Fibroblast of gingiva (primary cell): ENCODE measurements at regions not wholly inside any gene's neighbourhood (a gene's known extent, or its start where the extent isn't known, plus 50 kb on each side); places are given as distances from the start of the nearest gene placed in this dataset.

ENCODE experiments used
- DNase-seq: peaks from one replicate; pipeline ENCODE4 v3.0.0-alpha.2; 2011; ENCODE audit warnings: low read depth

DNA sequence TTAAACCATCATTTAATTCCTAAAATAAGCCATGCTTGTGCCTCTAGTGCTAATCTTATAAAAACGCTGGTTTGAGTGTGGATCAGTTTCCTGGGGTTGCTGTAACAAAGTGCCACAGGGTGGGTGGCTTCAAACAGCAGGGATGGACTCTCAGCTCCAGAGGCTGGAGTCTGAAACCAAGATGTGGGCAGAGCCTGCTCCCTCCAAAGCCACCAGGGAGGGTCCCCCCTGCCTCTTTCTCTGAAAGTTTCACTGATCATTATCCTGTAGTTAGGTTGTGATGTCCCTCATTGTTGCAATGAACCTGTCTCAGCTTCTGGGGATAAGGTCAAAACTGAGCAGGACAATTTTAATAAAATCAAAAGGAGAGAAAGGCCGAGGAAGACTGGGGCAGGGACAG lies 251.9 kb upstream of the TCERG1L start:
- DNase-seq, result no peak

DNA sequence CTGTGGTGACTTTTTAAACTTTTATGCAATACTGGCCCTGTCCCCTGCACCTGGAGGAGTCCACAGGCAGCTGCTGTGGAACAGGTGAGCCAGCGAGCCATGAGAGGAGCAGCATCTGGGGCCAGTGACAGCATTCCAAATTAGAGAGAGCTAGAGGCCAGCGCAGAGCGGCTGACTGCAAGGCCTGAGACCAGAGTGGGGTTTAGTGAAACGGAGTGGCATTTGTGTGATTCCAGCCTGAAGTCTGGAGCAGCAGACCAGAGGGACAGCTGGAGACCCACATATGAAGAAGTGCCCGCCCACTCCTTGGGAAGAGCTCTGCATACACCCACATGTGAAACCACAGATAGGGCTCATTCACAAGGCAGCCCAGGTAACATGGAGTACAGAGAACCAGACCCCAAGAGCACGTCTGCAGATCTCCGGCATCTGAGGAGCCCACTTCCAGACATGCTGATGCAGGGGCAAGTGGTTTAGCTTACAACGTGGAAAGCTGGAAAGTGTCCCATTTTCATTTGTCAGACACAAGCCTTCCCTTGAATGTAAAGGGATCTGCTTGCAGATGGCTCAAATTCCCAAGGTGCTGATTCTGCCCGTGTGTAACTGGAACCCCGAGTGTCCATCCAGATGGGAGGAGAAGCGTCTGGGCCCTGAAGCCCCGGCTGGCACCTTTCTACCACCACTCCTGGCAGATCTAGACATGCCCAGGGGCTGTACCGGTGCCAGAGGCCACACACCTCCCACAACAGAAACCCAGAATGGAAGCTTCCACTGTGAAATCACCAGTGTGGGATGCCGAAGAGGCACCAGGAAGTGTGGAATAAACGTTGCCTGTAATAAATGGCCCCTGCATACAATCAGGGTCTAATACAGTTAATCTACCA lies 256.0 kb upstream of the TCERG1L start:
- no peak for DNase-seq

DNA sequence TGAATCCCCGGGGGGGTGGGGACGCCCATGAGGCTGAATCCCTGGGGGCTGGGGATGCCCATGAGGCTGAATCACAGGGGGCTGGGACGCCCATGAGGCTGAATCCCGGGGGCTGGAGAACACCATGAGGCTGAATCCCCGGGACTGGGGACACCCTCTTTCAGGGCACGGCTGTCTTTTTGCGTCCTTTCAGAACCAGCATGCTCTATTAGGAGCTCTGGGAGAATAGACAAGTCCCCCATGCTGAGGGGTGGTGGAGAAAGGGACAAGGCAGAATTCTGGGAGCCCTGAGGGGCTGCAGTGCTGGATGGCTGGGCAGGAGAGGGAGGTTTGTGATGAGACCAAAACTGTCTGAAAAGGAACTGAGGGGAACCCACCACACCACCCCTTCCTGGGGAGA lies 257.3 kb upstream of the TCERG1L start:
- no peak for DNase-seq

DNA sequence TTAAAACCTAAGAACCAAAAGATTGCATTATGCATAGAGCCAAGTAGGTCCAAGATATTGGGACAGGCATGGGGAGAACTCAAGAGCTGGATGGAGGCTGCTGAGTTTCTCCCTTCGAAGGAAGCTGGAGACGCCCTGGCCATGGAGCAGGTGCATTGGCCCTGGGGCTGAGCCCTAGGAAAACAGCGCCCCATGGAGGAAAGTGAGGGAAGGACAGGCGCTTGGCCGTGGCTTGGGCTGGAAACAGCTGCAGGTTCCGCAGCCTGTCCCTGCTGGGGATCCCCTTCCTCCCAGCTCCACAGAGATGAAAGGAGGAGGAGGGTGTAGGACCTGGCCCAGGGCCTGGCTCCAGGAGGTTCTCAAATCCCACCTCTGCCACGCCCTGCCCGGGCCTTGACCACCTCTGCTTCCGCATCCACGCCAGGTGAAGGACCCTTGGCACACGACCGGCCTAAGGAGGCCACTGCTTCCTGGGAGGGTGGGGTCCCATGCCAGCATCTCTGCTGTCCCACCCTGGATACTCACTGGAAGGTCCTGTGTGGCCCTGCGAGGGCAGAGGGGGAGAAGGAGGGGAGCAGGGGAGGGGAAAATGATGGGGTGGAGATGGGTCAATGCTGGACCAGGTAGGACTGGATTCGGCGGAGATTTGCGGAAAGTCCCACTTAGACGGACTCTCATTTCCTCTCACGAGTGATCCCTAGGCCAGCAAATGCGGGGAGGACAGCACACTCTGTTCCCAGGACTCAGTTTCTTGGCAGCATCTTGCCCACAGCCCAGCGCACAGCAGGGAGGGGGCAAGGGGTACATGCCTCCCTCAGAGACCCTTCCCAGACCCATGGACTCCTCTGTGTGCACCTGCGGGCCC lies 258.6 kb upstream of the TCERG1L start:
- DNase-seq, result no peak

DNA sequence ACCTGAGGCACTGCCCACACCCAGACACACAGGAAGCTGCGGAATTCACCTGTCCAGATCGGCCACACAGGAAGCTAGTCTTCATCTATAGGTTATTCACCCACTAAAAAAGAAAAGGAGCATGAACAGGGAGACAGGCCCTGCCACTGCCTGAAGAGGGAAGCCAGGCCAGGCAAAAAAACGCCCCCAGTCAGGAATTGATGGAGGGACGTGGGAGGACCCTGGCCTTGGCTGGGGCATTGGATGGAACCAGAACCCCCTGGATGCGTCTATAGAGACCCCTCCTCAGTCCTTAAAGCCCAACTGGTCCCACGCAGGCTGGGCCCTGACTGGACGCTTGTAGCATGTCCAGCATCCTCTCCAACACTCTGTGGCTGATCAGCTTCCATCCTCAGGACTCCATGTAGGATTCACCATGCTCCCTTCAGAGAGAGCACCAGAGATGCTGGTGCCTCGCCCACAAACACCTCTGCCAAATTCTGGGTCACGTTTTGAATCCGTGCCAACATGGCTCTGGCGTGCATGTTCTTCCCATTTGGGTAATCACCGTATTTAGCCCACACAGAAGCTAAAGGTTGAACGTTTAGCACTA lies 259.3 kb upstream of the TCERG1L start:
- DNase-seq, result no peak

DNA sequence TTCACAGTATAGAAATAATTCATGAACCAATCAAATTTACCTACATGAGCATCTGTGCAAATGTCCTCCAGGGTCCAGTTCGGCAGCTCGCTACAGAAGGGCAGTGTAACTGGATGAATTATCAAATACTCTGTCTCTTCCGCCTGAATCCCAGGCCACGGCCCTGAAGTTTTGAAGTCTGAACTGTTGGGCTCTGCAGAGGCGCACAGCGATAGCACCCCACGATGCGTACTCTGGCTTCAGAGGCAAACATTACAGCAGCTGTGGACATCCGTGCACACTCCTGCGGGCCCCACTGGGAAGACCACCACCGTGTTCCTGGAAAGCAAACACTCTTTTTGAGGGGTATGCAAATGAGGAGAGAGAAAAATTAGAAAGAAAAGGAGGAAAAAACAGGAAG lies 259.8 kb upstream of the TCERG1L start:
- no peak for DNase-seq

DNA sequence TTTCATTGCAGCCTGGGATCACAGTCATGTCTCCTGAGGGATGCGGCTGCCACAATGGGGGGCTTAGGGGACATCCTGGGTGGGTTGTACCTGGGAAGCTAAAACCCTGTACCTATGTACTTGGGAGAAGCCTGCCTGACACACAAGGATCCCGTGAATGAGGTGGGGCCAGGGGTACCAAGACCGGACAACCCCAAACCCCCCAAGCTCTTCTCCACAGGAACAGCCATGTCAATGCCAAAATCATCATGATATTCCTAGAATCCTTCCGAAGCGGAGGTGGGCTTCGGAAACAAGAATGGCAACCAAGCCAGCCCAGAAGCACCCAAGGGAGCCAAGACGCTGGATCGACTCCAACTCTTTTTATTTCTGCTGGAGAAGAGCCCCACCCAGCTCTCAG lies 260.3 kb upstream of the TCERG1L start:
- DNase-seq, result no peak

DNA sequence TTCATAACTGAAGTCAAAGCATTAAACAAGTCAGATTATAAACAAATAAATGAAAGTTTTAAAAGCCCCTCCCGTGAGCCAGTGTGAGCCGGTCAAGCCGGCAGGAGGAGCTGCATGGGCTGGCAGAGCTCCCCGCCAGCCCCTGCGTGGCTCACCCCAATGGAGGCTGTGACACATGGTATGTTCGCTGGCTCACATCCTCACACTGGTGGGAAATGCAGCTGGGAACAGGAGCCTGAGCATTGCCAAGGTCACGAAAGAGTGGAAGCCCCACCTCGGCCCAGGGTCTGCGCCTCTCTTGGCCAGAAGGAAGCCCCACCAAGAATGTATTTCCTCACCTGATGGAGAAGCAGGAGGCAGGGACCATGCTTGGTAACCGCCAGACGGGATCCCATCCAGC lies 261.7 kb upstream of the TCERG1L start:
- DNase-seq, result no peak

DNA sequence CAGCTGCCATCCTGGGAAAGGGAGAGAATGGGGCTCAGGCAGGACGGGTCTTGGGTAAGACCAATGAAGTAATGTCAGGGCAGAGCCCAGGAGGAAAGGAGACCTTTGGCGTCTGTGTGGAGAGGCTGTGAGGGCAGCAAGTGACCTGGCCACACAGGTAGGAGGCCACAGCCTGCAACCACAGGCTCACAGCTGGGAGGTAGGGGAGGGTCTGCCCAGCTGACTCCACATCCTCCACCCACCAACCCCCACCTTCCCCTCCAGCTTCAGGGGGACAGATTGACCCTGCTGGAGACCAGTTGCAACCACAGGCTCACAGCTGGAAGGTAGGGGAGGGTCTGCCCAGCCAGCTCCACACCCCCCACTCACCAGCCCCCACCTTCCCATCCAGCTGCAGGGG lies 262.2 kb upstream of the TCERG1L start:
- no peak for DNase-seq

DNA sequence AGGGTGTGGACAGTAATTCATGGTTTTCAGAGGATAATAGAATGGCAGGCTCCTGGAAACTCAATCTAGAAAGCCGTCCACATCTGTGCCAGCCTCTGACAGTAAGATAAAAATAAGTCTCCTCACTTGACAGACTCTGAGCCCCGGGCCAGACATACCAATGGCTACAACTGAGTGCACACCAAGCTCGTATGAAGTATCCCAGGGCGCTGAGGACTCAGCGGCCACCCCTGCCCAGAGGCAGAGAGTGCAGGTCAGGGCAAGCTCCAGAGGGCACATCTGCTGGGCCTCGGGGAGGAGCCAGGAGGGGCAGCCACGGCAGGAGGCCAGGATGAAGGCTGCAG lies 262.8 kb upstream of the TCERG1L start:
- no peak for DNase-seq

DNA sequence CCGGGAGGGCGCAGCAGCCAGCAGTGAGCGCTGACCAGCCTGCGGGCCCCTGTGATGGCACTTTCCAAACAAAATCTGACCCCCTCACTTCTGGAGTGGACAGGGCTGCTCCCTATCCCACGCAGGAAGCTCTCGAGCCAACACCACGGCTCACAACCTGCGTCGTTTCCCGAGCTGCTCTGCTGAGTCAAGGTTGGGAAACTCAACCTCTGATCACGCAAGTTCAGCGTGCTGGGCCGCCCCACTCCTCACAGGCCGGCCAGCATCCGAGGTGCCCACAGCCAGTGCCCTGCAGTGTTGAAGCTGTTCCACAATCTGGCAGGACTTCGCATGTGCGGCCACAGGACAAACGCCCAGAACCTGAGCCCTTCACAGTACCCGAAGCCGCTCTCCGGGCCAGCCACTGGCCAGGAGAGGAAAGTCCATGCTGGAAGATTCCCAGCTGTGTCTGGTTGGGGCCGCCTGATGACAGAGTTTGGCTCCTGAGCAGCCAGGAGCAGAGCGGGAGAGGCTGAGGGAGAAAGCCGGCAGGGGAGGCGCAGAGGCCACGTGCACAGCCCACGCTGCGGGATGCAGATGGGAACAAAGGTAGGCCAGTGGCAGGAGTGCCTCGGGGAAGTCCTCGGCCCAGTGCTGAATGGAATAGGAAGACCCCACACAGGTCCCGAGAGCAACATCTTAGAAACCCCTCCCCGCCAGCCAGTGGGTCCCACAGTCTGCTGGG lies 263.3 kb upstream of the TCERG1L start:
- DNase-seq, result no peak

DNA sequence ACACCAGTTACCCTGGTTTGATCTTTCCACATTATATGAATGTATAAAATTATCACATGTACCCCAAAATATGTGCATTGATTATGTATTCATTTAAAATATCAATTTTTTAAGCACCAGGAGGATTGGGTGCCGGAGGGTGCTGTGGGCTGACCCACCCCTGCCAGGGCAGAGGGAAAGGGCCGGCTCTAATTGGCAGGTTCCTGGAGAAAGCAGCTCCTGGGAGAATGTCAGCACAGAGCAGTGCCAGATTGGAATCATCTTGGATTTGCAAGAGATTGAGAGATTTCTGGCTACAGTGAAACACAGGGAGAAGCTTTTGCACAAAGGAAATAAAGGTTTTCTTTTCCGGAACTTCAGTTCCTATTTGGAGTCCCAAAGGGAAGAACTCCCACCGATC lies 264.4 kb upstream of the TCERG1L start:
- DNase-seq, result no peak

DNA sequence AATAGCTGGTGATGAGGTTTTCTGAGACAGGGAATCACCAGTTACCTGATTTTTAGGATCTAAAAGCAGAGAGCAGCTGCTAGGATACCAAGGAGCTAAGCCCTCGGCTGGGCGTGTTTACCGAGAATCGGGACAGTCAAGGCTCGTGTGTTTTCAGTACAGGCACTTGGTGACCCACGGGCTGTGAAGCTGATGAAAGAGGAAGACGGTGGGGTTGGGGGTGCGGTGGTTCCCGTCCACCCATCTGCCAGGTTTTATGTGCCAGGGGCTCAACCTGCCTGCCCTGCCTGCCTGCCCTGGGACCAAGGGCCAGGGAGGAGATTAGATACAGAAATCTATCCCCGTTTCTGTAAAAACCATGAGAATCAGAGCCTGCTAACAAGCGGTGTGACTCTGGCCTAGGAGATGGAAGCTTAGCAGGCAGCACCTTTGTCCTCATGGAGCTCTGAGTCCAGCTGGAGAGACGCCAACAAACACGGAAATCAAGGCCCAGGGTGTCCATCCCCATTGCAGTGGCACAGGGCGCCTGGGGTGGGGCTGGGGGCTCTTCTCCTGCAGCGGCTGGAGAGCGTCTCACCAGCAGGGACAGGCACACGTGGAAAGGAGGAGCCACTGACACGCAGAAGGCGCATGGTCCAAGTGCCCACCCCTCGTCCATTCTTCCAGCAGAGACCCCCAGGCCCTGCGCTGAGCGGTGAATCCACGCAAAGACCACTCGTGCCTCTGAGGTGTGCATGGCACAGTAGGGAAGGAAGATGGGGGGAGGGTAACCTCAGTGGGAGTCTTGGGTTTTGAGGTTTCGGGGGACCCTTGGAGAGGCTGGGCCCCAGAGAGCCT lies 265.0 kb upstream of the TCERG1L start:
- DNase-seq, result no peak

DNA sequence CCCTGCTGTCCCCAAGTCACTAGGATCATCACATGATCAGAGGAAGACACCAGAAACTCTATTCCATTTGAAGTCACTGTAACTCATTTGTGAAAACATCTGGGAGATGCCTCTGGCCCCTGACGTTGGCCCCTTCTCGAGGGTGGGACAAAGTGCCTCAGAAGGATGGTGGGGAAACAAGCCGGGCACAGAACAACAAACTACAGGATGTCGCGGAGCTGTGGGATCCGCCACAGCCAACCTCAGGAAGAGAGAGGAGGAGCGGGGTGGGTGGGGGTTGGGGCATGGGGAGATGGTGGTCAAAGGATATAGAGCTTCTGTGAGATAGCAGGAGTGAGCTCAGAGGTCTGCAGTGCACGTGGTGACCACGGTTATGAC lies 265.6 kb upstream of the TCERG1L start:
- no peak for DNase-seq

DNA sequence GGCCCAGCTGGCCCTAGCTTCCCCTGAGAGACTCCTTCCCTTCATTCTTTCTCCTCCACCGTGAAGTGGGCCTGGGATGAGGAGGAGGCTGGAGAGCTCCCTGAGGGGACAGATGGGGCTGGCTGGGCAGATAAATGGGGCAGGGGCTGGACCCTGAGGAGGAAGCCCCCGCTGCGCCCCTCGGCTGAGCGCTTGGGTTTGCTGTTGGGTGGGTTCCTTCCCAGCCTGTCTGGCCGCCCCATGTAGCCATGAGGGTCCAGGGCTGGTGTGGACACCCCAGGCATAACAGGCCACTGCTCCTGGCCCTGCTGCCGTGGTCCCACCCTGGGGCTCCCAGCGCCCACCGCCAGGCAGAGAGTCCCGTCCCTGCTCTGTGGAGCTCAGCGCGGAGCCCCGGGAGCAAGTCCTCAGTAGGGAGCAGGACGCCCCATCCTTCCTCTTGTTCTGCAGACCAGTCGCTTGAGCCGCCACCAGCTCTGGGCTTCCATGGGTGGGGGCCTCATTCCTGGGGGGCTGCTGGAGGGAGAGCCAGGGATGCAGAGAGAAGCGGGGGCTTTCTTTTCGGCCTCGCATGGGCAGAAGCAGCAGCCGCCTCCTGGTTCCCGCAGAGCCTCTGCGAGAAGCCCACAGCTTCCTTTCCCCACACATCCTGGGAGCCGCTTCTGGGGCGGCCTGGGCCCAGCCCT lies 266.4 kb upstream of the TCERG1L start:
- no peak for DNase-seq

DNA sequence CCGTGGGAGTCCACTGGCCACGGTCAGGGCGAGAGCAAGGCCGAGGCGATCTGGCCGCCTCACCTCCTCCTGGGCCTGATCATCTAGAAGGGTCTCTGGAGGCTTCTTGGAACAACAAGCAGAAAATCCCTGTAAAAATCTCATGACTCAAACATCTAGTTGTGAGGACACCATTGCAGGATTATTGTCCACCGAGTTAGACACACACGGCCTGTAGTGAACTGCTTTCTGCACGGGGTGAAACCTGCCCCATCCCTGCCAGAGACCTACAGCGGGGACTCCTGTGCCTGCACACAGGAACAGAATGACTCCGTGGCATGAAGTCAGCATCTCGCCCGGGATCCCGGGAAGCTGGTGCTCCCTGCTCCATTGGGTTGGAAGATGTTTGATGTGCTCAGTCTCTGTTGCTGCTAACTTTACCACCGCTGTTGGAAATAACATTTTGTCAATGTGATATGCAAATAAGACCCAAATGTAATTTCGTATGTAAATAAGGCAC lies 267.0 kb upstream of the TCERG1L start:
- no peak for DNase-seq

DNA sequence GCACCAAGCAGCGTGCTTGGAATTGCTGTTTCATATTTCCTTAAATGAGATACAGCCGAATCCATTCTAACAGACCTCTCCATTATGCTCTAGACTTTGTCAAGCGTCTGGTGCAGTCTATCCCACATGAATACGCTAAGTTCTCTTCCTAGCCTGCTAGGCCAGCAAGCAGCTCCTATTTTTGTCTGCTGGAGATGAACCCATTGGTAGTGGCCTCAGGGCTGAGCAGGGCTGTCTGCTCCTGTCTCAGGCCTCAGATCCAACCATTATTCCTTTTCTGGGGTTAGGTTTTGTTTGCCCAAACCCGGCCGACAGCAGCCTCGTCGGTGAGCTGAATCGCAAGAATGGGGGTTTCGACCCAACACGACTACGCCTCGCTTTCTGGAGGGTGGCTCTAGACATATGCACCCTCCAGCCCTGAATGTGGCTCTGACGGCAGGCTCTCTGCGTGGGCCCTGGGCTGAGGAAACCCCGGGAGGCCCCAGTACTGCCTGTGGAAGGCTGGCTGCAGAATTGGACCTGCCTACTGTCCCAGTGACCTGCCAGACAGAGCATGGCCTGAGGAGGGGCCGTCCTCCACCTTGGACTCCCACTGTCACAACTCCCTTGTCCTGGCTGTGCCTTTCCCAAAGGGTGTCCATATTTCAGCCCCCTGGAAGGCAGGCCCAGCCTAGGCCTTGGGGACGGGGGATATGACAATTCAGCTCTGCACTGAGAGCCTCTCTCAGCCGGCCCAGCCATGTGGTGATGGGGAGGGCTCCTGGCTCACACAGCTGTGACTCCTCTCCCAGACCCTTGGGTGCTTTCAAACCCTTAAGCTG lies 267.9 kb upstream of the TCERG1L start:
- no peak for DNase-seq

DNA sequence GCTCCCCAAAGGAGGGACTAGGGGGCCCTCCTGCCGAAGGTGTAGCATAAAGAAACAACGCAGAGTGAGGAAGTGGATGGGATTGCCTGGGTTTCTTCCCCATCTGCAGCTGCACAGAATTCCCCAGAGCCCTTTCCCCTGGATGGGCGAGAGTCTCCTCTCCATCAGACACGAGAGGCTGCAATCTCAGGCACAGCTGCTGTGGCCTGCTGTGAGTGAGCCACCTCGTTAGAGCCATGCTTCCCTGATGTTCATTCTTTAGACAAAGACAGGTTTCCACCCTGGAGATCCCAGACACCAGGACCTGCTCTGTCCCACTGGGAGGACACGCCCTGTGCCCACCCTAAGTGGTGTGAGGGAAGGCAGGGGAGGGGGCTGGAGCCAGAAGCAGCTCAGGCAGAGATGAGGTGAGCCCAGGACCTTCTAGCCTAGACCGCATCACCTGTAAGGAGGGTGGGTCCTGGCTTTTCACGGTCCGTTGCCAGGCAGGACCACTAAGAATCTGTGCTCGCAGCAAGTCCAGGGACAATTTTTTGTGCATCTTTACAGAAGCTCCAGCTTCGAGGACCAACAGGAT lies 268.6 kb upstream of the TCERG1L start:
- no peak for DNase-seq

DNA sequence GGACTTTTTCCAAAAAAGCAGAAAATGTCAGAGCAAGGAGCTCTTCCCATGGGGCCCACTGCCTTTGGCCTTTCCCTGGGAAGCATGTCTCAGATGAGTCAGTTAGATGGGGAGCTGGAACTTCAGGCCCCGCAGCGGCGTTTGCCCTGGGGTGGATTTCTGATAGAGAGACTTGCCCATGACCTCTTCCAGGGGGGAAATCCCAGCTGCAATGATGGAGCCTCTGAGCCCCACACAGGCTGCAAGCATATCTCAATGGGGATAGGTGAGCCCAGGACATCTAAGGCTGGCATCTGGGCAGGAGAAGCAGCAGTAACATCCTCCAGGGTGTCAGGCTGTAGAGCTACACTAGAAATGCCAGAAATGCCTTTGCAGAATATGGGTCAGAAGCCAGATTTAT lies 269.2 kb upstream of the TCERG1L start:
- no peak for DNase-seq
